HL-60 (cell line): ENCODE measurements at regions not wholly inside any gene's neighbourhood (a gene's known extent, or its start where the extent isn't known, plus 50 kb on each side); places are given as distances from the start of the nearest gene placed in this dataset.

Experiments used
- GABPA ChIP-seq: IDR thresholded peaks from 2 replicates; pipeline ENCODE4 v1.6.1; 2012; ENCODE audit warnings: low read depth
- POLR2AphosphoS5 ChIP-seq: IDR thresholded peaks from 2 replicates; pipeline ENCODE4 v1.6.1; 2012; ENCODE audit warnings: low read depth
- TF ChIP-seq, protein P1 (sequence below): IDR thresholded peaks from one replicate; pipeline ENCODE4 v1.5.1; 2011; ENCODE audit warnings: low read length, control low read depth, inconsistent platforms; ENCODE audit not compliant: insufficient read depth

DNA sequence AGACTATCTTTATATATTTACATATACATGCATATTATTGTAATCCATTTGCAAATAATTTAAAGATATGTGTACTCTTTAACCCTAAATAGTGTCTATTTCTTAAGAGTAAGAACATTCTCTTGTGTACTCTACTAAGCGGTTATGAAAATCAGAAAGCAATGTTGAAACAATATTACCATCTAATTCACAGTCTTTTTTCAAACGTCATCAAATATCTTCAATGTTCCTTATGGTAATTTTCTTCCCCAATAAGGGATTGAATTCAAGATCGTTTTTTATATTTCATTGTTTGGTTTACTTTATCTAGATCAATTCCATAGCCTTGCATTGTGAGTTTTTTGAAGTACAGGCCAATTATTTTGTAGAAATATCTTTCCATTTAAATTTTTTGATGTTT, 1647.4 kb upstream of the PRR20A start:
- TF ChIP-seq GABPA (no peak), POLR2AphosphoS5 (no peak)
- TF ChIP-seq, protein P1, sequence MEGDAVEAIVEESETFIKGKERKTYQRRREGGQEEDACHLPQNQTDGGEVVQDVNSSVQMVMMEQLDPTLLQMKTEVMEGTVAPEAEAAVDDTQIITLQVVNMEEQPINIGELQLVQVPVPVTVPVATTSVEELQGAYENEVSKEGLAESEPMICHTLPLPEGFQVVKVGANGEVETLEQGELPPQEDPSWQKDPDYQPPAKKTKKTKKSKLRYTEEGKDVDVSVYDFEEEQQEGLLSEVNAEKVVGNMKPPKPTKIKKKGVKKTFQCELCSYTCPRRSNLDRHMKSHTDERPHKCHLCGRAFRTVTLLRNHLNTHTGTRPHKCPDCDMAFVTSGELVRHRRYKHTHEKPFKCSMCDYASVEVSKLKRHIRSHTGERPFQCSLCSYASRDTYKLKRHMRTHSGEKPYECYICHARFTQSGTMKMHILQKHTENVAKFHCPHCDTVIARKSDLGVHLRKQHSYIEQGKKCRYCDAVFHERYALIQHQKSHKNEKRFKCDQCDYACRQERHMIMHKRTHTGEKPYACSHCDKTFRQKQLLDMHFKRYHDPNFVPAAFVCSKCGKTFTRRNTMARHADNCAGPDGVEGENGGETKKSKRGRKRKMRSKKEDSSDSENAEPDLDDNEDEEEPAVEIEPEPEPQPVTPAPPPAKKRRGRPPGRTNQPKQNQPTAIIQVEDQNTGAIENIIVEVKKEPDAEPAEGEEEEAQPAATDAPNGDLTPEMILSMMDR, result no peak
